Caco-2 (cell line): ENCODE measurements at regions not wholly inside any gene's neighbourhood (a gene's known extent, or its start where the extent isn't known, plus 50 kb on each side); places are given as distances from the start of the nearest gene placed in this dataset.

Experiments used
- BruUV-seq: library from RNA; stranded (reverse); fragments of 400-500 nt; replicated peaks from 2 replicates; lab custom pipeline; 2021; lab: Mats Ljungman, UMichigan
- CTCF ChIA-PET: fragments of 300-600 bp; sonication (Branson Sonifier 250); formaldehyde crosslinking; loops from one replicate; lab custom pipeline; 2022; ENCODE audit warnings: antibody characterized with exemption; lab: Charles Lee
- POLR2A ChIA-PET: fragments of 300-600 bp; sonication (Branson Sonifier 250); formaldehyde crosslinking; loops from one replicate; lab custom pipeline; 2022; ENCODE audit warnings: antibody characterized with exemption; lab: Charles Lee
- DNase-seq, 2 experiments: peaks; one replicate each; pipeline versions ENCODE4 v3.0.0 to v3.0.0-alpha.2; 2020 to 2022
- H3K27me3 ChIP-seq: replicated peaks from 2 replicates; pipeline ENCODE4 v1.6.0; 2011; ENCODE audit warnings: low read length; ENCODE audit not compliant: control insufficient read depth, insufficient read depth
- H3K36me3 ChIP-seq: 2 replicates; pipeline ENCODE4 v1.5.1; 2011; ENCODE audit warnings: low read length; ENCODE audit not compliant: control insufficient read depth, insufficient read depth
- H3K4me1 ChIP-seq: fragments of 250-450 bp; sonication (Bioruptor Pico); 2 replicates; pipeline ENCODE4 v1.5.1; 2020; ENCODE audit warnings: mild to moderate bottlenecking
- H3K4me3 ChIP-seq: 2 replicates; pipeline ENCODE4 v1.5.1; 2011; ENCODE audit warnings: low read depth, mild to moderate bottlenecking, control low read depth, low read length
- H3K9me3 ChIP-seq: fragments of 250-450 bp; sonication (Bioruptor Pico); 2 replicates; pipeline ENCODE4 v1.5.1; 2020; ENCODE audit warnings: mild to moderate bottlenecking, moderate library complexity
- H3K27ac Mint-ChIP-seq: one replicate; pipeline ENCODE4 v1.8.0; 2022; ENCODE audit warnings: mixed read lengths; ENCODE audit not compliant: unreplicated experiment
- H3K27me3 Mint-ChIP-seq: one replicate; pipeline ENCODE4 v1.8.0; 2022; ENCODE audit warnings: mixed read lengths; ENCODE audit not compliant: insufficient read depth, unreplicated experiment
- H3K36me3 Mint-ChIP-seq: one replicate; pipeline ENCODE4 v1.8.0; 2022; ENCODE audit warnings: mild to moderate bottlenecking, mixed read lengths; ENCODE audit not compliant: insufficient read depth, unreplicated experiment
- H3K4me1 Mint-ChIP-seq: one replicate; pipeline ENCODE4 v1.8.0; 2022; ENCODE audit warnings: low read depth, mixed read lengths; ENCODE audit not compliant: unreplicated experiment
- H3K4me3 Mint-ChIP-seq: one replicate; pipeline ENCODE4 v1.8.0; 2022; ENCODE audit warnings: mild to moderate bottlenecking, moderate library complexity, mixed read lengths; ENCODE audit not compliant: unreplicated experiment
- H3K9me3 Mint-ChIP-seq: one replicate; pipeline ENCODE4 v1.8.0; 2022; ENCODE audit warnings: mixed read lengths; ENCODE audit not compliant: unreplicated experiment
- CTCF ChIP-seq, 2 experiments: fragments of 200-600 bp in 1 of 2; IDR thresholded peaks; 1 replicate in 1 of 2; 2 replicates in 1 of 2; pipeline versions ENCODE4 v1.5.1 to v1.8.0; 2011 to 2022; ENCODE audit warnings: antibody characterized with exemption in 1 of 2, control low read depth in 1 of 2, inconsistent platforms in 1 of 2, low read depth in 1 of 2, low read length in 1 of 2, mild to moderate bottlenecking in 1 of 2, moderate library complexity in 1 of 2; ENCODE audit not compliant: insufficient read depth in 1 of 2, severe bottlenecking in 1 of 2, unreplicated experiment in 1 of 2
- intact Hi-C: fragments of 100-400 bp; cut with micrococcal nuclease; formaldehyde crosslinking; loops from one replicate; pipeline ENCODE4 v1.10.0; 2022; ENCODE audit not compliant: unreplicated experiment

GRCh38 chr6:68013780-68014515 lies 621.1 kb upstream of the ADGRB3 start:
- TF ChIP-seq CTCF (IDR thresholded peaks at IDR 0.05; ENCODE audit: insufficient read depth in 1 of 2, low read depth in 1 of 2, low read length in 1 of 2, severe bottlenecking in 1 of 2, unreplicated experiment in 1 of 2) = no peak
- intact Hi-C loops = no loop called here
- Mint-ChIP-seq H3K27ac (no peak overlapping the region), H3K4me1 (no peaks in the 10 kb centered on the region), H3K27me3 (peaks cover 3% of the 10 kb centered on the region), H3K9me3 (no peaks in the 10 kb centered on the region), H3K4me3 (no peak overlapping the region), H3K36me3 (no peaks in the 10 kb centered on the region)
- no peaks in the 10 kb centered on the region for H3K9me3 ChIP-seq
- no peaks in the 10 kb centered on the region for H3K27me3 ChIP-seq
- ChIA-PET CTCF (no interaction called here), POLR2A (no interaction called here)
- H3K4me1 ChIP-seq = no peaks in the 10 kb centered on the region
- H3K36me3 ChIP-seq = no peaks in the 10 kb centered on the region
- BruUV-seq = no TSS peak
- DNase-seq = no peak
- no peak overlapping the region for H3K4me3 ChIP-seq

GRCh38 chr6:68012822-68013221 lies 622.3 kb upstream of the ADGRB3 start:
- H3K4me1 ChIP-seq = no peaks in the 10 kb centered on the region
- H3K4me3 ChIP-seq = no peak overlapping the region
- Mint-ChIP-seq H3K9me3 (no peaks in the 10 kb centered on the region), H3K27me3 (peaks cover 3% of the 10 kb centered on the region), H3K36me3 (no peaks in the 10 kb centered on the region), H3K27ac (no peak overlapping the region), H3K4me3 (no peak overlapping the region), H3K4me1 (no peaks in the 10 kb centered on the region)
- CTCF ChIA-PET = no interaction called here
- POLR2A ChIA-PET = no interaction called here
- TF ChIP-seq CTCF (IDR thresholded peaks at IDR 0.05; ENCODE audit: insufficient read depth in 1 of 2, low read depth in 1 of 2, low read length in 1 of 2, severe bottlenecking in 1 of 2, unreplicated experiment in 1 of 2) = no peak
- BruUV-seq = no TSS peak
- H3K36me3 ChIP-seq = no peaks in the 10 kb centered on the region
- intact Hi-C loops = no loop called here
- H3K9me3 ChIP-seq = no peaks in the 10 kb centered on the region
- H3K27me3 ChIP-seq = no peaks in the 10 kb centered on the region
- DNase-seq = no peak

- BruUV-seq = no TSS peak
- H3K4me1 Mint-ChIP-seq = no peaks in the 10 kb centered on the region
Observed at GRCh38 chr6:68010936-68011335, 624.1 kb upstream of the ADGRB3 start.

More at GRCh38 chr6:68010936-68011335, 624.1 kb upstream of the ADGRB3 start:
- POLR2A ChIA-PET = no interaction called here
- intact Hi-C loops = no loop called here
- Histone ChIP-seq H3K4me3 (no peak overlapping the region), H3K9me3 (no peaks in the 10 kb centered on the region), H3K27me3 (no peaks in the 10 kb centered on the region), H3K36me3 (no peaks in the 10 kb centered on the region), H3K4me1 (no peaks in the 10 kb centered on the region)
- Mint-ChIP-seq H3K27me3 (peaks cover 3% of the 10 kb centered on the region), H3K36me3 (no peaks in the 10 kb centered on the region), H3K9me3 (no peaks in the 10 kb centered on the region), H3K4me3 (no peak overlapping the region), H3K27ac (no peak overlapping the region)
- no peak for TF ChIP-seq CTCF (IDR thresholded peaks at IDR 0.05; ENCODE audit: insufficient read depth in 1 of 2, low read depth in 1 of 2, low read length in 1 of 2, severe bottlenecking in 1 of 2, unreplicated experiment in 1 of 2)
- no peak for DNase-seq
- CTCF ChIA-PET = no interaction called here
